ENCODE measurements at regions not wholly inside any gene's neighbourhood (a gene's known extent, or its start where the extent isn't known, plus 50 kb on each side); places are given as distances from the start of the nearest gene placed in this dataset.

DNA sequence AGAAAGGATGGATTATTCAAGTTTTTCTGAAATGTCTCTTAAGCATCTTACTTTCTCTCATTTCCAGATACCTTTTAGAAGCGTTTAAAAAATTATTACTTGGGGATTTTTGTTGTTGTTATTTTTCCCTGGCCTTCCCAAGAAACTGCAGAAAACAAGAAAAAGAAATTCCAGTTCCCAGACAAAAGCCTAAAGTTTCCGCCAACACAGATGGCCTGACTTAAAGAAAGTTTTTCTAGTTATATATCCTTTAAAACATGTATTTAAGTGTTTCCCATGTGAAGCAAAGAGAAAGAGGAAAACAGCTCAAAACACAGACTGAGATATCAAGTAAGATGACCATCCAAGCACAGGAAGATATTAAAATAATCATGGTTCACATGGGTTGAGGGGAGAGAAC is 401.7 kb upstream of the MAF start:
- TF ChIP-seq, protein P1, sequence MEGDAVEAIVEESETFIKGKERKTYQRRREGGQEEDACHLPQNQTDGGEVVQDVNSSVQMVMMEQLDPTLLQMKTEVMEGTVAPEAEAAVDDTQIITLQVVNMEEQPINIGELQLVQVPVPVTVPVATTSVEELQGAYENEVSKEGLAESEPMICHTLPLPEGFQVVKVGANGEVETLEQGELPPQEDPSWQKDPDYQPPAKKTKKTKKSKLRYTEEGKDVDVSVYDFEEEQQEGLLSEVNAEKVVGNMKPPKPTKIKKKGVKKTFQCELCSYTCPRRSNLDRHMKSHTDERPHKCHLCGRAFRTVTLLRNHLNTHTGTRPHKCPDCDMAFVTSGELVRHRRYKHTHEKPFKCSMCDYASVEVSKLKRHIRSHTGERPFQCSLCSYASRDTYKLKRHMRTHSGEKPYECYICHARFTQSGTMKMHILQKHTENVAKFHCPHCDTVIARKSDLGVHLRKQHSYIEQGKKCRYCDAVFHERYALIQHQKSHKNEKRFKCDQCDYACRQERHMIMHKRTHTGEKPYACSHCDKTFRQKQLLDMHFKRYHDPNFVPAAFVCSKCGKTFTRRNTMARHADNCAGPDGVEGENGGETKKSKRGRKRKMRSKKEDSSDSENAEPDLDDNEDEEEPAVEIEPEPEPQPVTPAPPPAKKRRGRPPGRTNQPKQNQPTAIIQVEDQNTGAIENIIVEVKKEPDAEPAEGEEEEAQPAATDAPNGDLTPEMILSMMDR (conservative IDR thresholded peaks at IDR 0.05; ENCODE audit: low read depth, low read length): no peak
- TF ChIP-seq EZH2 (IDR thresholded peaks at IDR 0.05; ENCODE audit: borderline replicate concordance, low read depth, low read length, poor library complexity, severe bottlenecking): no peak
